Stimulated activated CD8-positive, alpha-beta memory T cell treated with anti-CD3 and anti-CD28 coated beads, Interleukin-4, amount 100 ng/mL, for 48 hours (primary cell): ENCODE measurements at regions not wholly inside any gene's neighbourhood (a gene's known extent, or its start where the extent isn't known, plus 50 kb on each side); places are given as distances from the start of the nearest gene placed in this dataset.

Source experiments
- DNase-seq: peaks from one replicate; pipeline ENCODE4 v3.0.0-alpha.2; 2020

DNA sequence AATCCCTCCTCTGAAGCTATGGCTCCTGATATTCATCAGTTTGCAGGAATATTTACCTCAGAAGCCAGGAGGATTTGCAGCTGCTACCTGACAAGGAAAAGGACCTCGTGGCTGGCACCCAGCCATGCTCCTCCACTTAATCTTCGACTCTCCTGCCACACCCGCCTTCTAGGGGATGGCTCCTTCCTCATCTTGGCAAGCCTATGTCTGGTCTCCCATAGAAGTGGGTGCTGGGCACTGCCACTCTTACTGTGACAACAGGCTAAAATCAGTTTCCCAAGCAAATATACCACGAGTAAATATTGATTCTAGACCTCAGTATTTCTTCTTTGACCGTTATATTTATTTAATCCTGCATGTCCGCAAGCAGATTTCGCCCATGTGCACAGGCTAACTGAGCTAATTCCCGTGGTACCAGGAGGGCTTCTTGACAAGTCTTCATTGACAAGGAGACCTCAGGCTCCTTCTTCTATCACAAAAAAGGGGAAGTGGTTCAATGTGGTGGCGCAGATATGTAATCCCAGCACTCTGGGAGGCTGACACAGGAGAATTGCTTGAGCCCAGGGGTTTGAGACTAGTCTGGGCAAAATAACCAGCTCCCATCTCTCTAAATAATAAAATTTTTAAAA lies 52.6 kb upstream of the DCTD start:
- no peak for DNase-seq

DNA sequence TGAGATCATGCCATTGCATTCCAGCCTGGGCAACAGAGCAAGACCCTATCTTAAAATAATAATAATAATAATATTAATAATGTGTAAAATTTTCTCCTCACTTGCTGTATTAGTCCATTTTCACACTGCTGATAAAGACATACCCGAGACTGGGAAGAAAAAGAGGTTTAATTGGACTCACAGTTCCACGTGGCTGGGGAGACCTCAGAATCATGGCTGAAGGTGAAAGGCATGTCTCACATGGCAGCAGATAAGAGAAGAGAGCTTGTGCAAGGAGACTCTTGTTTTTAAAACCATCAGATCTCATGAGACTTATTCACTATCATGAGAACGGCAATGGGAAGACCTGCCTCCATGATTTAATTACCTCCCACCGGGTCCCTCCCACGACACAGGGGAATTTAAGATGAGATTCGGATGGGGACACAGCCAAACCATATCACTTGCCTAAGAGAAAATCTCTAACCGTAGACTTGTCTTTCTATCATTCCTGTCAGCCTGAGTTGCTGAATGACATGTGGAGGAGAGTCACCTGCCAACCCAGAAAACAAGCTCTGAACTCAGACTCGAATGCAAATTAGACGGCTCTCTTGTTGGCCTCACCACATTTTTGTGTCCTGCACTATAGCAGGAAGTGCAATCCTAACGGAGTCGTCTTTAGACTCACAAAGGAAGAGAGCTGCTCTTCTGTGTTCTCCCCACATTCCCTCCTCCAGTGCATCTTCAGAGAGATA lies 51.9 kb upstream of the DCTD start:
- DNase-seq, result no peak

DNA sequence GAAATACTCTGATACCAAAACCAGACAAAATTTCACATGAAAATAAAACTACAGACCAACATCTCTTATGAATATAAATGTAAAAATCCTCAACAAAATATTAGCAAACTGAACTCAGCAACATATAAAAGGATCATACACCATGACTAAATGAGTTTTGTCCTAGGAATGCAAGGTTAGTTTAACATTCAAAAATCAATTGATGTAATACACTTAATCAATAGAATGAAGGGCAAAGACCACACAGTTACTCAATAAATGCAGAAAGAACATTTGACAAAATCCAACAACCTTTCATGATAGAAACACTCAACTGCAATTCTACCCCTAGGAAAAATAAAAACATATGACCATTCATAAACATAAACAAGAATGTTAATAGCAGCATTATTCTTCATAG lies 50.2 kb upstream of the DCTD start:
- no peak for DNase-seq
